Progenitor cell of endocrine pancreas (in vitro differentiated cells): ENCODE measurements at regions not wholly inside any gene's neighbourhood (a gene's known extent, or its start where the extent isn't known, plus 50 kb on each side); places are given as distances from the start of the nearest gene placed in this dataset.

ENCODE experiments used
- DNase-seq: peaks from one replicate; pipeline ENCODE4 v3.0.0; 2021; ENCODE audit warnings: low spot score; ENCODE audit not compliant: unreplicated experiment
- H3K27ac Mint-ChIP-seq: 2 replicates; pipeline ENCODE4 v1.8.0; 2021; ENCODE audit warnings: mild to moderate bottlenecking, moderate library complexity, mixed read lengths
- H3K27me3 Mint-ChIP-seq: 2 replicates; pipeline ENCODE4 v1.8.0; 2021; ENCODE audit warnings: mixed read lengths
- H3K36me3 Mint-ChIP-seq: 2 replicates; pipeline ENCODE4 v1.8.0; 2022; ENCODE audit warnings: mixed read lengths; ENCODE audit not compliant: insufficient read depth
- H3K4me1 Mint-ChIP-seq: 2 replicates; pipeline ENCODE4 v1.8.0; 2021; ENCODE audit warnings: low read depth, mixed read lengths
- H3K4me3 Mint-ChIP-seq: 2 replicates; pipeline ENCODE4 v1.8.0; 2021; ENCODE audit warnings: low read depth, mild to moderate bottlenecking, moderate library complexity, mixed read lengths
- H3K9me3 Mint-ChIP-seq: 2 replicates; pipeline ENCODE4 v1.8.0; 2021; ENCODE audit warnings: low read depth, mixed read lengths
- TF ChIP-seq, protein P1 (sequence below): fragments of 200-600 bp; sonication (generic); IDR thresholded peaks from one replicate; pipeline ENCODE4 v1.5.0; 2021; ENCODE audit warnings: antibody characterized with exemption, mild to moderate bottlenecking; ENCODE audit not compliant: unreplicated experiment

DNA sequence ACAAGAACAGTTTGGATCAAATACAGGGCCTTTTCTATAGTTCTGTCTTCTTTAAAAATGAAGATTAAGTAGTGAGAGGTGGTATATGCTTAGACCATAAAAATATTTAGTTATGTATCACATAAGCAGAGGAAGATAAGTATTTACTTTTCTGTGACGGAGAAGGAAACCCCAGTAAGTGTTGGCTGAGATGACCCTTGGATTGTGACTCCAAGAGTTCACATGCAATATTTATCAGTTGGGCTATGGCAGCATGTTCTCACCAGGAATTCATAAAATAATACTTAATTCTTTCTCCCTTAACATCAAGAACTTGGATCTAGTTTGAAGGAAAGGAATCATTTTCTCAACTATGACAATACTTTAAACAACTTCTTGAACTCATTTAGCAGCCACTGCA, 98.4 kb upstream of the TBX18 start:
- Mint-ChIP-seq H3K27ac (no peak overlapping the region), H3K4me1 (no peaks in the 10 kb centered on the region), H3K9me3 (no peaks in the 10 kb centered on the region), H3K27me3 (no peaks in the 10 kb centered on the region), H3K36me3 (no peaks in the 10 kb centered on the region), H3K4me3 (no peak overlapping the region)
- no peak for DNase-seq
- TF ChIP-seq, protein P1, sequence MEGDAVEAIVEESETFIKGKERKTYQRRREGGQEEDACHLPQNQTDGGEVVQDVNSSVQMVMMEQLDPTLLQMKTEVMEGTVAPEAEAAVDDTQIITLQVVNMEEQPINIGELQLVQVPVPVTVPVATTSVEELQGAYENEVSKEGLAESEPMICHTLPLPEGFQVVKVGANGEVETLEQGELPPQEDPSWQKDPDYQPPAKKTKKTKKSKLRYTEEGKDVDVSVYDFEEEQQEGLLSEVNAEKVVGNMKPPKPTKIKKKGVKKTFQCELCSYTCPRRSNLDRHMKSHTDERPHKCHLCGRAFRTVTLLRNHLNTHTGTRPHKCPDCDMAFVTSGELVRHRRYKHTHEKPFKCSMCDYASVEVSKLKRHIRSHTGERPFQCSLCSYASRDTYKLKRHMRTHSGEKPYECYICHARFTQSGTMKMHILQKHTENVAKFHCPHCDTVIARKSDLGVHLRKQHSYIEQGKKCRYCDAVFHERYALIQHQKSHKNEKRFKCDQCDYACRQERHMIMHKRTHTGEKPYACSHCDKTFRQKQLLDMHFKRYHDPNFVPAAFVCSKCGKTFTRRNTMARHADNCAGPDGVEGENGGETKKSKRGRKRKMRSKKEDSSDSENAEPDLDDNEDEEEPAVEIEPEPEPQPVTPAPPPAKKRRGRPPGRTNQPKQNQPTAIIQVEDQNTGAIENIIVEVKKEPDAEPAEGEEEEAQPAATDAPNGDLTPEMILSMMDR: no peak

DNA sequence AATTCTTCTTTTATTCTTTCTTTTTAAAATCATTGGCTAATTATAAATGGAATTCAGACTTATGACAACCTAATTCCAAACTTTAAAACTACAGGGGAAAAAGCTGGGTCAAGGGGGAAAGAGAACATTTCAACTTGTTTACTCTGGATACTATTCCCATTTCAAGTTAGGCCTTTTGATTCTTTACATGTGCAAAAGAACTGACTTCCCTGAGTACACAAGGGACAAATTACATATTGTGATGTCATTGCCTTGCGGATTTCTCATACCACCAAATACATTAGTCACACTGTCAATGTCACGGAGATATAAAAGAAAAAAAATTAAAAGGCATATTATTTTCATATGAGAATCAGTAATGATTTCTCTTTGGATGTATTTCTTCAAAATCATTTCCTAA, 96.5 kb upstream of the TBX18 start:
- Mint-ChIP-seq H3K36me3 (no peaks in the 10 kb centered on the region), H3K27ac (no peak overlapping the region), H3K27me3 (no peaks in the 10 kb centered on the region), H3K4me1 (no peaks in the 10 kb centered on the region), H3K9me3 (no peaks in the 10 kb centered on the region), H3K4me3 (no peak overlapping the region)
- DNase-seq: no peak
- TF ChIP-seq, protein P1: no peak

DNA sequence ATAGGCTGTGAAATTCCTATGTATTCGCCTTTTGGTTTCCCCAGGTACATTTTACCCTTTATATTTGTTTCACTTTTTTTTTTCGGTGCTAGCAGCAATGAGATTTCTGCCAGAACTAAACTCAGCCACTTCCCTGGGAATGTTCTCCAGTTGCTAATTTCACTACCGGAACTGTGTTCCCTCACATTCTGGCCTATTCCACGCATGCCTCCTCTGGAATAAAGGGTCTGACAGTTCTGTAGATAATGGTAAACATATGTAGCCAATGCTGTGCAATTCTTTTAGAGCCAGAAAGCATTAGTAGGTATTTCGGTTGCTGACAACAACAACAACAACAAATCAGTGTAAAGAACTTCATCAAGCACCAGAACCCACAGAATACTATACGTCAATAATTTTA, 96.1 kb upstream of the TBX18 start:
- no peaks in the 10 kb centered on the region for H3K4me1 Mint-ChIP-seq
- no peak overlapping the region for H3K4me3 Mint-ChIP-seq
- no peaks in the 10 kb centered on the region for H3K36me3 Mint-ChIP-seq
- no peak overlapping the region for H3K27ac Mint-ChIP-seq
- H3K27me3 Mint-ChIP-seq: no peaks in the 10 kb centered on the region
- TF ChIP-seq, protein P1: no peak
- H3K9me3 Mint-ChIP-seq: no peaks in the 10 kb centered on the region
- no peak for DNase-seq

DNA sequence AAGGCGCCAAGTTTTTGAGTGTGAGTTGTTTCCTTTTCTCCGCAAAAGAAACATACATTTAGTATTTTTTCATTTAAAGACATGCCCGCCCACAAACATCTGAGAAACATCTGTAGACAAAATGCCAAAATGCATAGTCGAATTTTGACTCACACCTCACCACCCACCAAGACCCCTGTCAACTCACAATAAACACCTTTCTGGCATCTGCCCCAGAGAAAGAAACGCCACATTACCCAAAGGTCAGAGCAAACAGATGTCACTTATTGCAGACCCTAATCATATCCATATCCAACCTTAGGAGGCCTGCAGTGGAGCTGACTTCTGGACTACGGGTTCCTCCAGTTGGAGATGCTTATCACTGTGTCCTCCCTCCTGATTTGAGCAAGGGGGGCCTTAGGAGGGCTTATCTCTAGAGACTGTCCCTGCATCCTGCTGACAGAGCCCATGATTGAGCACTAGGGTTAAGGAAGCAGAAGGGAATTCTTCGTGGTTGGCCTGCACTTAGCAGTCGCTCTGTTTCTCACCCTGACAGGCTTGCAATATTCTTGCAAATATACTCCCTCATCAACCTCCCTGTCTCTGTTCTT, 90.5 kb upstream of the TBX18 start:
- TF ChIP-seq, protein P1: no peak
- no peak for DNase-seq
- H3K9me3 Mint-ChIP-seq: no peaks in the 10 kb centered on the region
- no peaks in the 10 kb centered on the region for H3K36me3 Mint-ChIP-seq
- no peak overlapping the region for H3K4me3 Mint-ChIP-seq
- H3K27me3 Mint-ChIP-seq: no peaks in the 10 kb centered on the region
- no peaks in the 10 kb centered on the region for H3K4me1 Mint-ChIP-seq
- no peak overlapping the region for H3K27ac Mint-ChIP-seq

DNA sequence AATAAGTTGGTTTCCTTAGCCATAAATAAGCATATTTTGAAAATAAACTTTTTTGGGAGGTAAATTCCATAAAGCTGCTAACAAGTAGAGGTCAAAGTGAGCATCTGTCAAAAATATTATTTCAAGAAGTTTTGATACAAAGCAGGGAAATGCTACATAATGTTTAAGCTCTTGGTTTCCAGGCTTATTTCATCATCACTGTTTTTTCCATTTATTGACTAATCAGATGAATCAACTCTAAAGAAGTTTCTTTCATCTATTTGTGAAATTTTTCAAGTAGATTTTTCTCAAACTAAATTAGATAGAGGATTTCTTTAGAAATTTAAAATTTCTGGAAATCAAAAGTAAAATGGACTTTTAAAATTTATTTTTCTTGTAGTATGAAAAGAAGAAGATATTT, 89.5 kb upstream of the TBX18 start:
- Mint-ChIP-seq H3K4me1 (no peaks in the 10 kb centered on the region), H3K36me3 (no peaks in the 10 kb centered on the region), H3K9me3 (no peaks in the 10 kb centered on the region), H3K4me3 (no peak overlapping the region), H3K27me3 (no peaks in the 10 kb centered on the region), H3K27ac (no peak overlapping the region)
- no peak for DNase-seq
- TF ChIP-seq, protein P1: no peak
